Progenitor cell of endocrine pancreas (in vitro differentiated cells): ENCODE measurements at regions not wholly inside any gene's neighbourhood (a gene's known extent, or its start where the extent isn't known, plus 50 kb on each side); places are given as distances from the start of the nearest gene placed in this dataset.

Experiments
- DNase-seq: peaks from one replicate; pipeline ENCODE4 v3.0.0; 2021; ENCODE audit warnings: low spot score; ENCODE audit not compliant: unreplicated experiment
- H3K27ac Mint-ChIP-seq: 2 replicates; pipeline ENCODE4 v1.8.0; 2021; ENCODE audit warnings: mild to moderate bottlenecking, moderate library complexity, mixed read lengths
- H3K27me3 Mint-ChIP-seq: 2 replicates; pipeline ENCODE4 v1.8.0; 2021; ENCODE audit warnings: mixed read lengths
- H3K36me3 Mint-ChIP-seq: 2 replicates; pipeline ENCODE4 v1.8.0; 2022; ENCODE audit warnings: mixed read lengths; ENCODE audit not compliant: insufficient read depth
- H3K4me1 Mint-ChIP-seq: 2 replicates; pipeline ENCODE4 v1.8.0; 2021; ENCODE audit warnings: low read depth, mixed read lengths
- H3K4me3 Mint-ChIP-seq: 2 replicates; pipeline ENCODE4 v1.8.0; 2021; ENCODE audit warnings: low read depth, mild to moderate bottlenecking, moderate library complexity, mixed read lengths
- H3K9me3 Mint-ChIP-seq: 2 replicates; pipeline ENCODE4 v1.8.0; 2021; ENCODE audit warnings: low read depth, mixed read lengths
- CTCF ChIP-seq: fragments of 200-600 bp; sonication (generic); IDR thresholded peaks from one replicate; pipeline ENCODE4 v1.5.0; 2021; ENCODE audit warnings: antibody characterized with exemption, mild to moderate bottlenecking; ENCODE audit not compliant: unreplicated experiment

GRCh38 chr5:135228222-135228621, 170.8 kb downstream of the MACROH2A1 start:
- TF ChIP-seq CTCF, result no peak
- DNase-seq, result no peak
- Mint-ChIP-seq H3K9me3 (no peaks in the 10 kb centered on the region), H3K36me3 (no peaks in the 10 kb centered on the region), H3K27me3 (peaks cover 33% of the 10 kb centered on the region), H3K4me3 (no peak overlapping the region), H3K4me1 (peaks cover 5% of the 10 kb centered on the region), H3K27ac (no peak overlapping the region)

GRCh38 chr5:135227064-135228022, 171.7 kb downstream of the MACROH2A1 start:
- Mint-ChIP-seq H3K27ac (no peak overlapping the region), H3K27me3 (peaks cover 32% of the 10 kb centered on the region), H3K4me3 (no peak overlapping the region), H3K9me3 (no peaks in the 10 kb centered on the region), H3K4me1 (peaks cover 5% of the 10 kb centered on the region), H3K36me3 (no peaks in the 10 kb centered on the region)
- TF ChIP-seq CTCF, result no peak
- DNase-seq, result no peak

GRCh38 chr5:135225856-135226560, 173.0 kb downstream of the MACROH2A1 start:
- Mint-ChIP-seq H3K4me1 (peaks cover 5% of the 10 kb centered on the region), H3K27ac (no peak overlapping the region), H3K36me3 (no peaks in the 10 kb centered on the region), H3K4me3 (no peak overlapping the region), H3K27me3 (peaks cover 32% of the 10 kb centered on the region), H3K9me3 (no peaks in the 10 kb centered on the region)
- no peak for DNase-seq
- TF ChIP-seq CTCF, result no peak

GRCh38 chr5:135223891-135224625, 175.0 kb downstream of the MACROH2A1 start:
- no peak for DNase-seq
- TF ChIP-seq CTCF, result no peak
- Mint-ChIP-seq H3K4me3 (no peak overlapping the region), H3K27me3 (peaks cover 33% of the 10 kb centered on the region), H3K4me1 (no peaks in the 10 kb centered on the region), H3K9me3 (no peaks in the 10 kb centered on the region), H3K27ac (no peak overlapping the region), H3K36me3 (no peaks in the 10 kb centered on the region)

- DNase-seq, result no peak
- H3K9me3 Mint-ChIP-seq, result no peaks in the 10 kb centered on the region
- H3K27me3 Mint-ChIP-seq, result peaks cover 38% of the 10 kb centered on the region
- H3K4me1 Mint-ChIP-seq, result no peaks in the 10 kb centered on the region
- TF ChIP-seq CTCF, result no peak
- no peak overlapping the region for H3K27ac Mint-ChIP-seq
- no peaks in the 10 kb centered on the region for H3K36me3 Mint-ChIP-seq
- H3K4me3 Mint-ChIP-seq, result no peak overlapping the region
Observed at GRCh38 chr5:135223404-135223803, 175.6 kb downstream of the MACROH2A1 start.
